GM12878 (cell line): ENCODE measurements at regions not wholly inside any gene's neighbourhood (a gene's known extent, or its start where the extent isn't known, plus 50 kb on each side); places are given as distances from the start of the nearest gene placed in this dataset.

ENCODE experiments used
- CREM ChIP-seq: IDR thresholded peaks from 2 replicates; pipeline ENCODE4 v1.6.1; 2014; ENCODE audit warnings: antibody characterized with exemption, low read depth
- CTCF ChIP-seq, 3 experiments: IDR thresholded peaks in 2 of 3; conservative IDR thresholded peaks in 1 of 3; 2 replicates each; pipeline ENCODE4 v1.5.1; 2011; ENCODE audit warnings: low read depth in 3 of 3, low read length in 3 of 3, mild to moderate bottlenecking in 3 of 3, control low read depth in 2 of 3, moderate library complexity in 2 of 3, inconsistent platforms in 1 of 3, mixed read lengths in 1 of 3; ENCODE audit not compliant: control insufficient read depth in 2 of 3, insufficient read depth in 1 of 3; ENCODE audit errors: extremely low read depth in 1 of 3
- ETV6 ChIP-seq, 2 experiments: fragments of 450-650 bp in 1 of 2; IDR thresholded peaks in 1 of 2; conservative IDR thresholded peaks in 1 of 2; 2 replicates each; pipeline ENCODE4 v1.6.1; 2014; ENCODE audit warnings: antibody characterized with exemption in 1 of 2, borderline replicate concordance in 1 of 2, low read depth in 1 of 2, mild to moderate bottlenecking in 1 of 2, moderate library complexity in 1 of 2
- EZH2 ChIP-seq: IDR thresholded peaks from 2 replicates; pipeline ENCODE4 v1.6.1; 2012; ENCODE audit warnings: low read depth, mild to moderate bottlenecking, control low read depth, inconsistent platforms, low read length, borderline replicate concordance; ENCODE audit not compliant: control insufficient read depth
- HDGF ChIP-seq: fragments of 450-650 bp; IDR thresholded peaks from 2 replicates; pipeline ENCODE4 v1.6.1; 2016; ENCODE audit warnings: antibody characterized with exemption
- RFX5 ChIP-seq: IDR thresholded peaks from 2 replicates; pipeline ENCODE4 v1.6.1; 2011; ENCODE audit warnings: low read depth, low read length, improper control_type of control experiment
- TAF1 ChIP-seq: IDR thresholded peaks from 2 replicates; pipeline ENCODE4 v1.6.1; 2011; ENCODE audit warnings: mild to moderate bottlenecking, low read depth, low read length, borderline replicate concordance
- TCF12 ChIP-seq: IDR thresholded peaks from 2 replicates; pipeline ENCODE4 v1.6.1; 2011; ENCODE audit warnings: low read depth, mild to moderate bottlenecking, low read length
- YBX1 ChIP-seq: fragments of 450-650 bp; IDR thresholded peaks from 2 replicates; pipeline ENCODE4 v1.6.1; 2016; ENCODE audit warnings: antibody characterized with exemption
- ZZZ3 ChIP-seq: IDR thresholded peaks from 2 replicates; pipeline ENCODE4 v1.6.1; 2011; ENCODE audit warnings: low read depth; ENCODE audit not compliant: control insufficient read depth, insufficient read length

- no peak for TF ChIP-seq ZZZ3
- TF ChIP-seq CTCF (IDR thresholded peaks at IDR 0.05 in 2 of 3, conservative IDR thresholded peaks at IDR 0.05 in 1 of 3; ENCODE audit: control insufficient read depth in 2 of 3, extremely low read depth in 1 of 3, insufficient read depth in 1 of 3, low read depth in 3 of 3, low read length in 3 of 3): no peak
- TF ChIP-seq HDGF: no peak
- no peak for TF ChIP-seq RFX5
- no peak for TF ChIP-seq EZH2
- TF ChIP-seq TCF12: no peak
- TF ChIP-seq YBX1: no peak
- TF ChIP-seq ETV6 (conservative IDR thresholded peaks at IDR 0.05 in 1 of 2, IDR thresholded peaks at IDR 0.05 in 1 of 2; ENCODE audit: borderline replicate concordance in 1 of 2, low read depth in 1 of 2): no peak
- no peak for TF ChIP-seq CREM
- no peak for TF ChIP-seq TAF1
Observed at GRCh38 chr15:51155016-51155580, 60.4 kb upstream of the TNFAIP8L3 start.
